ENCODE measurements at regions not wholly inside any gene's neighbourhood (a gene's known extent, or its start where the extent isn't known, plus 50 kb on each side); places are given as distances from the start of the nearest gene placed in this dataset.

- Histone ChIP-seq H3K36me3 (ENCODE audit: control insufficient read depth in 2 of 2, insufficient read depth in 2 of 2, low read length in 1 of 2) (no peaks in the 10 kb centered on the region), H3K4me3 (ENCODE audit: low read length in 2 of 2) (no peak overlapping the region), H3K27me3 (ENCODE audit: control insufficient read depth in 2 of 2, insufficient read depth in 1 of 2, low read length in 1 of 2) (no peaks in the 10 kb centered on the region), H3K9me3 (ENCODE audit: control insufficient read depth in 2 of 2, insufficient read depth in 1 of 2, low read length in 1 of 2) (peaks cover 0 to 2% of the 10 kb centered on the region in 2 donors), H3K4me1 (ENCODE audit: control insufficient read depth in 2 of 2, insufficient read depth in 2 of 2, low read length in 2 of 2) (no peaks in the 10 kb centered on the region), H3K27ac (ENCODE audit: low read depth in 1 of 2, low read length in 1 of 2) (no peak overlapping the region)
- WGBS, result 86% methylated on average over 2 of the region's 2 CpGs
- DNase-seq (ENCODE audit: low read depth in 6 of 9, low spot score in 9 of 9), result no peak
These were observed 1398.6 kb upstream of the ALCAM start for GRCh38 chr3:103968131-103968530.

GRCh38 chr3:103968751-103969150, 1398.0 kb upstream of the ALCAM start:
- no peaks in the 10 kb centered on the region for H3K36me3 ChIP-seq (ENCODE audit: control insufficient read depth in 2 of 2, insufficient read depth in 2 of 2, low read length in 1 of 2)
- no peak overlapping the region for H3K27ac ChIP-seq (ENCODE audit: low read depth in 1 of 2, low read length in 1 of 2)
- WGBS, result 28% methylated on average over 1 of the region's 1 CpG
- H3K27me3 ChIP-seq (ENCODE audit: control insufficient read depth in 2 of 2, insufficient read depth in 1 of 2, low read length in 1 of 2), result no peaks in the 10 kb centered on the region
- DNase-seq (ENCODE audit: low read depth in 6 of 9, low spot score in 9 of 9), result no peak
- H3K4me1 ChIP-seq (ENCODE audit: control insufficient read depth in 2 of 2, insufficient read depth in 2 of 2, low read length in 2 of 2), result no peaks in the 10 kb centered on the region
- H3K4me3 ChIP-seq (ENCODE audit: low read length in 2 of 2), result no peak overlapping the region
- H3K9me3 ChIP-seq (ENCODE audit: control insufficient read depth in 2 of 2, insufficient read depth in 1 of 2, low read length in 1 of 2), result peaks cover 0 to 2% of the 10 kb centered on the region in 2 donors

DNA sequence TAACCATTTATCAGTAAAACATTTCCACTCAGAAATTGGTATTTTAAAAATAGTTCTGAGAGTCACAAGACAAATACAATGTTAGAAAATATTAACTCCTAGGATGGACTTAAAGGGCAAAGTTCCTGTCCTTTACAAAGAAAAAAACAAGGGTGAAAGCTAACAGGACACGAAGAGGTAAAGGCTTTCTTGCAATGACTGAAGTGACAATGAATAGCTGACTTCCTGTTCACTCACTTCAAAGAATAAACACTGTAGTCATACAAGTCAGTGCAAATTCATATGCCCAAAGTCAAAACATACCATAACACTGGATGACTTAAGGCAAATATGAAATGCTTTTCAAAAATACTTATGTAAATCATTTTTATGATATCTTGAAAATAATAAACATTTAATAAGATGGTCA, 1389.8 kb upstream of the ALCAM start:
- no peaks in the 10 kb centered on the region for H3K36me3 ChIP-seq (ENCODE audit: control insufficient read depth in 2 of 2, insufficient read depth in 2 of 2, low read length in 1 of 2)
- 41% methylated on average over 1 of the region's 1 CpG for WGBS
- H3K4me3 ChIP-seq (ENCODE audit: low read length in 2 of 2), result no peak overlapping the region
- H3K9me3 ChIP-seq (ENCODE audit: control insufficient read depth in 2 of 2, insufficient read depth in 1 of 2, low read length in 1 of 2), result no peaks in the 10 kb centered on the region
- H3K27me3 ChIP-seq (ENCODE audit: control insufficient read depth in 2 of 2, insufficient read depth in 1 of 2, low read length in 1 of 2), result no peaks in the 10 kb centered on the region
- H3K27ac ChIP-seq (ENCODE audit: low read depth in 1 of 2, low read length in 1 of 2), result no peak overlapping the region
- H3K4me1 ChIP-seq (ENCODE audit: control insufficient read depth in 2 of 2, insufficient read depth in 2 of 2, low read length in 2 of 2), result no peaks in the 10 kb centered on the region
- DNase-seq (ENCODE audit: low read depth in 6 of 9, low spot score in 9 of 9), result no peak

- 74% methylated on average over 2 of the region's 2 CpGs for WGBS
- no peak overlapping the region for H3K27ac ChIP-seq (ENCODE audit: low read depth in 1 of 2, low read length in 1 of 2)
- no peaks in the 10 kb centered on the region for H3K4me1 ChIP-seq (ENCODE audit: control insufficient read depth in 2 of 2, insufficient read depth in 2 of 2, low read length in 2 of 2)
- H3K4me3 ChIP-seq (ENCODE audit: low read length in 2 of 2), result no peak overlapping the region
- H3K36me3 ChIP-seq (ENCODE audit: control insufficient read depth in 2 of 2, insufficient read depth in 2 of 2, low read length in 1 of 2), result no peaks in the 10 kb centered on the region
- H3K27me3 ChIP-seq (ENCODE audit: control insufficient read depth in 2 of 2, insufficient read depth in 1 of 2, low read length in 1 of 2), result no peaks in the 10 kb centered on the region
- no peaks in the 10 kb centered on the region for H3K9me3 ChIP-seq (ENCODE audit: control insufficient read depth in 2 of 2, insufficient read depth in 1 of 2, low read length in 1 of 2)
- DNase-seq (ENCODE audit: low read depth in 6 of 9, low spot score in 9 of 9), result no peak
These were observed 1389.3 kb upstream of the ALCAM start for GRCh38 chr3:103977417-103977816.

GRCh38 chr3:103991461-103992115, 1375.1 kb upstream of the ALCAM start:
- no peaks in the 10 kb centered on the region for H3K27me3 ChIP-seq (ENCODE audit: control insufficient read depth in 2 of 2, insufficient read depth in 1 of 2, low read length in 1 of 2)
- DNase-seq (ENCODE audit: low read depth in 6 of 9, low spot score in 9 of 9), result no peak
- H3K27ac ChIP-seq (ENCODE audit: low read depth in 1 of 2, low read length in 1 of 2), result no peak overlapping the region
- no peak overlapping the region for H3K4me3 ChIP-seq (ENCODE audit: low read length in 2 of 2)
- no peaks in the 10 kb centered on the region for H3K4me1 ChIP-seq (ENCODE audit: control insufficient read depth in 2 of 2, insufficient read depth in 2 of 2, low read length in 2 of 2)
- no peaks in the 10 kb centered on the region for H3K36me3 ChIP-seq (ENCODE audit: control insufficient read depth in 2 of 2, insufficient read depth in 2 of 2, low read length in 1 of 2)
- 73% methylated on average over 10 of the region's 10 CpGs for WGBS
- H3K9me3 ChIP-seq (ENCODE audit: control insufficient read depth in 2 of 2, insufficient read depth in 1 of 2, low read length in 1 of 2), result no peaks in the 10 kb centered on the region

- H3K4me1 ChIP-seq (ENCODE audit: control insufficient read depth in 2 of 2, insufficient read depth in 2 of 2, low read length in 2 of 2), result no peaks in the 10 kb centered on the region
- whole genome bisulfite sequencing, result 93% methylated on average over 5 of the region's 5 CpGs
- no peaks in the 10 kb centered on the region for H3K9me3 ChIP-seq (ENCODE audit: control insufficient read depth in 2 of 2, insufficient read depth in 1 of 2, low read length in 1 of 2)
- H3K36me3 ChIP-seq (ENCODE audit: control insufficient read depth in 2 of 2, insufficient read depth in 2 of 2, low read length in 1 of 2), result no peaks in the 10 kb centered on the region
- no peak for DNase-seq (ENCODE audit: low read depth in 6 of 9, low spot score in 9 of 9)
- H3K4me3 ChIP-seq (ENCODE audit: low read length in 2 of 2), result no peak overlapping the region
- H3K27ac ChIP-seq (ENCODE audit: low read depth in 1 of 2, low read length in 1 of 2), result no peak overlapping the region
- H3K27me3 ChIP-seq (ENCODE audit: control insufficient read depth in 2 of 2, insufficient read depth in 1 of 2, low read length in 1 of 2), result no peaks in the 10 kb centered on the region
These were observed 1374.2 kb upstream of the ALCAM start for GRCh38 chr3:103992469-103992868.

GRCh38 chr3:104004956-104005355, 1361.8 kb upstream of the ALCAM start:
- H3K9me3 ChIP-seq (ENCODE audit: control insufficient read depth in 2 of 2, insufficient read depth in 1 of 2, low read length in 1 of 2), result no peaks in the 10 kb centered on the region
- H3K27me3 ChIP-seq (ENCODE audit: control insufficient read depth in 2 of 2, insufficient read depth in 1 of 2, low read length in 1 of 2), result no peaks in the 10 kb centered on the region
- no peaks in the 10 kb centered on the region for H3K4me1 ChIP-seq (ENCODE audit: control insufficient read depth in 2 of 2, insufficient read depth in 2 of 2, low read length in 2 of 2)
- DNase-seq (ENCODE audit: low read depth in 6 of 9, low spot score in 9 of 9), result no peak
- WGBS, result 97% methylated on average over 1 of the region's 1 CpG
- H3K4me3 ChIP-seq (ENCODE audit: low read length in 2 of 2), result no peak overlapping the region
- H3K36me3 ChIP-seq (ENCODE audit: control insufficient read depth in 2 of 2, insufficient read depth in 2 of 2, low read length in 1 of 2), result no peaks in the 10 kb centered on the region
- H3K27ac ChIP-seq (ENCODE audit: low read depth in 1 of 2, low read length in 1 of 2), result no peak overlapping the region

GRCh38 chr3:104005815-104006214, 1360.9 kb upstream of the ALCAM start:
- DNase-seq (ENCODE audit: low read depth in 6 of 9, low spot score in 9 of 9), result no peak
- H3K4me1 ChIP-seq (ENCODE audit: control insufficient read depth in 2 of 2, insufficient read depth in 2 of 2, low read length in 2 of 2), result no peaks in the 10 kb centered on the region
- no peaks in the 10 kb centered on the region for H3K27me3 ChIP-seq (ENCODE audit: control insufficient read depth in 2 of 2, insufficient read depth in 1 of 2, low read length in 1 of 2)
- H3K9me3 ChIP-seq (ENCODE audit: control insufficient read depth in 2 of 2, insufficient read depth in 1 of 2, low read length in 1 of 2), result no peaks in the 10 kb centered on the region
- 76% methylated on average over 1 of the region's 1 CpG for WGBS
- no peak overlapping the region for H3K27ac ChIP-seq (ENCODE audit: low read depth in 1 of 2, low read length in 1 of 2)
- no peak overlapping the region for H3K4me3 ChIP-seq (ENCODE audit: low read length in 2 of 2)
- no peaks in the 10 kb centered on the region for H3K36me3 ChIP-seq (ENCODE audit: control insufficient read depth in 2 of 2, insufficient read depth in 2 of 2, low read length in 1 of 2)

DNA sequence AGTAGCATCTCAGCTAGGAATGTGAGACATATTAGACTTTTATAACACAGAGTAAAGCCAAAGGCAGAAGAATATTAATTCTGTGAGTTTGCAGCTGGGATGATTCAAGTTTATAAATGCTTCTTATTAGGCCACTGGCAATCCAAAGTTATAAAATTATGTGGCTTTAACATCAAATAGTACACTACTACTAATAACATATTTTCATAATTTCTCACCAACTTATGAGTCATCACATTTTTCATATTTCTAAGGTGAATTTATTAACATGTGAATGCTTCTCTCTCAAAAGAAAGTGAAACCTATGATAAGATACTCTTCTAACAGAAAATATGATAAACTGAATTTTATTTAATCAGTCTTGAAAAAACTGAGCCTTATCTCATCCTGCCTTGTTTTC, 1348.2 kb upstream of the ALCAM start:
- no peaks in the 10 kb centered on the region for H3K36me3 ChIP-seq (ENCODE audit: control insufficient read depth in 2 of 2, insufficient read depth in 2 of 2, low read length in 1 of 2)
- no peak overlapping the region for H3K27ac ChIP-seq (ENCODE audit: low read depth in 1 of 2, low read length in 1 of 2)
- peaks cover 0 to 3% of the 10 kb centered on the region in 2 donors for H3K9me3 ChIP-seq (ENCODE audit: control insufficient read depth in 2 of 2, insufficient read depth in 1 of 2, low read length in 1 of 2)
- H3K4me3 ChIP-seq (ENCODE audit: low read length in 2 of 2), result no peak overlapping the region
- H3K4me1 ChIP-seq (ENCODE audit: control insufficient read depth in 2 of 2, insufficient read depth in 2 of 2, low read length in 2 of 2), result no peaks in the 10 kb centered on the region
- DNase-seq (ENCODE audit: low read depth in 6 of 9, low spot score in 9 of 9), result no peak
- no peaks in the 10 kb centered on the region for H3K27me3 ChIP-seq (ENCODE audit: control insufficient read depth in 2 of 2, insufficient read depth in 1 of 2, low read length in 1 of 2)

GRCh38 chr3:104031598-104031997, 1335.1 kb upstream of the ALCAM start:
- H3K9me3 ChIP-seq (ENCODE audit: control insufficient read depth in 2 of 2, insufficient read depth in 1 of 2, low read length in 1 of 2), result peaks cover 0 to 13% of the 10 kb centered on the region in 2 donors
- no peaks in the 10 kb centered on the region for H3K4me1 ChIP-seq (ENCODE audit: control insufficient read depth in 2 of 2, insufficient read depth in 2 of 2, low read length in 2 of 2)
- H3K36me3 ChIP-seq (ENCODE audit: control insufficient read depth in 2 of 2, insufficient read depth in 2 of 2, low read length in 1 of 2), result no peaks in the 10 kb centered on the region
- H3K27ac ChIP-seq (ENCODE audit: low read depth in 1 of 2, low read length in 1 of 2), result no peak overlapping the region
- WGBS, result 91% methylated on average over 1 of the region's 1 CpG
- H3K4me3 ChIP-seq (ENCODE audit: low read length in 2 of 2), result no peak overlapping the region
- no peaks in the 10 kb centered on the region for H3K27me3 ChIP-seq (ENCODE audit: control insufficient read depth in 2 of 2, insufficient read depth in 1 of 2, low read length in 1 of 2)
- DNase-seq (ENCODE audit: low read depth in 6 of 9, low spot score in 9 of 9), result no peak
